Stimulated activated CD4-positive, alpha-beta T cell treated with anti-CD3 and anti-CD28 coated beads, Interleukin-12 subunit alpha, Interleukin-12 subunit beta, amount 100 ng/mL, for 4 hours (primary cell): ENCODE measurements at regions not wholly inside any gene's neighbourhood (a gene's known extent, or its start where the extent isn't known, plus 50 kb on each side); places are given as distances from the start of the nearest gene placed in this dataset.

ENCODE experiments used
- DNase-seq: peaks from one replicate; pipeline ENCODE4 v3.0.0-alpha.2; 2020

GRCh38 chr11:109978895-109979294, 114.3 kb upstream of the ZC3H12C start:
- no peak for DNase-seq

- DNase-seq: no peak
Observed at GRCh38 chr11:109981031-109981636, 112.1 kb upstream of the ZC3H12C start.

- no peak for DNase-seq
Observed at GRCh38 chr11:109983358-109983757, 109.8 kb upstream of the ZC3H12C start.

- no peak for DNase-seq
Observed at GRCh38 chr11:109984634-109985289, 108.4 kb upstream of the ZC3H12C start.

- DNase-seq: no peak
Observed at GRCh38 chr11:109986488-109986887, 106.7 kb upstream of the ZC3H12C start.

GRCh38 chr11:109991835-109992234, 101.4 kb upstream of the ZC3H12C start:
- DNase-seq: no peak

- DNase-seq: no peak
Observed at GRCh38 chr11:109993786-109994185, 99.4 kb upstream of the ZC3H12C start.

GRCh38 chr11:109994907-109995306, 98.3 kb upstream of the ZC3H12C start:
- DNase-seq: no peak

- no peak for DNase-seq
Observed at GRCh38 chr11:109996060-109996459, 97.1 kb upstream of the ZC3H12C start.

- DNase-seq: no peak
Observed at GRCh38 chr11:109998921-109999320, 94.3 kb upstream of the ZC3H12C start.

- no peak for DNase-seq
Observed at GRCh38 chr11:110000031-110000502, 93.1 kb upstream of the ZC3H12C start.

- no peak for DNase-seq
Observed at GRCh38 chr11:110000850-110001249, 92.3 kb upstream of the ZC3H12C start.

- DNase-seq: no peak
Observed at GRCh38 chr11:110003426-110003825, 89.8 kb upstream of the ZC3H12C start.

GRCh38 chr11:110011595-110011994, 81.6 kb upstream of the ZC3H12C start:
- no peak for DNase-seq

GRCh38 chr11:110015695-110016094, 77.5 kb upstream of the ZC3H12C start:
- DNase-seq: no peak

- no peak for DNase-seq
Observed at GRCh38 chr11:110019675-110020074, 73.5 kb upstream of the ZC3H12C start.

GRCh38 chr11:110022548-110022947, 70.6 kb upstream of the ZC3H12C start:
- DNase-seq: no peak

GRCh38 chr11:110023711-110024110, 69.5 kb upstream of the ZC3H12C start:
- no peak for DNase-seq

- DNase-seq: no peak
Observed at GRCh38 chr11:110026858-110027626, 66.2 kb upstream of the ZC3H12C start.

GRCh38 chr11:110027627-110028371, 65.4 kb upstream of the ZC3H12C start:
- no peak for DNase-seq

- no peak for DNase-seq
Observed at GRCh38 chr11:110028921-110029320, 64.3 kb upstream of the ZC3H12C start.

GRCh38 chr11:110029714-110030113, 63.5 kb upstream of the ZC3H12C start:
- no peak for DNase-seq

GRCh38 chr11:110031171-110031570, 62.0 kb upstream of the ZC3H12C start:
- no peak for DNase-seq
